ENCODE measurements at regions not wholly inside any gene's neighbourhood (a gene's known extent, or its start where the extent isn't known, plus 50 kb on each side); places are given as distances from the start of the nearest gene placed in this dataset.

- Histone ChIP-seq H4K20me1 (ENCODE audit: insufficient read depth) (no peaks in the 10 kb centered on the region), H3K4me2 (no peak overlapping the region), H3K79me2 (ENCODE audit: insufficient read depth, low read depth) (no peaks in the 10 kb centered on the region), H3K4me3 (IDR thresholded peaks at IDR 0.05; ENCODE audit: insufficient read depth, low read depth, low read length) (no peak overlapping the region), H3K27me3 (ENCODE audit: insufficient read depth, low read depth) (peaks cover 3% of the 10 kb centered on the region; the same call in 1 of the 2 replicates), H3K27ac (no peak overlapping the region), H3K9ac (no peak overlapping the region), H3K4me1 (ENCODE audit: low read depth, poor library complexity, severe bottlenecking) (no peaks in the 10 kb centered on the region), H3K36me3 (ENCODE audit: insufficient read depth) (no peaks in the 10 kb centered on the region), H2AFZ (ENCODE audit: low read depth) (no peak overlapping the region)
- no peak for TF ChIP-seq CTCF (conservative IDR thresholded peaks at IDR 0.05; ENCODE audit: low read depth, low read length)
Observed at GRCh38 chr1:29416267-29417146, 180.2 kb downstream of the PTPRU start.

GRCh38 chr1:29415861-29416260, 179.5 kb downstream of the PTPRU start:
- Histone ChIP-seq H3K27ac (no peak overlapping the region), H3K9ac (no peak overlapping the region), H4K20me1 (ENCODE audit: insufficient read depth) (no peaks in the 10 kb centered on the region), H3K4me1 (ENCODE audit: low read depth, poor library complexity, severe bottlenecking) (no peaks in the 10 kb centered on the region), H3K27me3 (ENCODE audit: insufficient read depth, low read depth) (peaks cover 5% of the 10 kb centered on the region; the same call in 1 of the 2 replicates), H3K79me2 (ENCODE audit: insufficient read depth, low read depth) (no peaks in the 10 kb centered on the region), H3K36me3 (ENCODE audit: insufficient read depth) (no peaks in the 10 kb centered on the region), H2AFZ (ENCODE audit: low read depth) (no peak overlapping the region), H3K4me3 (IDR thresholded peaks at IDR 0.05; ENCODE audit: insufficient read depth, low read depth, low read length) (no peak overlapping the region), H3K4me2 (no peak overlapping the region)
- TF ChIP-seq CTCF (conservative IDR thresholded peaks at IDR 0.05; ENCODE audit: low read depth, low read length) = no peak

- no peak overlapping the region for H3K4me3 ChIP-seq (IDR thresholded peaks at IDR 0.05; ENCODE audit: insufficient read depth, low read depth, low read length)
- no peaks in the 10 kb centered on the region for H4K20me1 ChIP-seq (ENCODE audit: insufficient read depth)
- no peak overlapping the region for H2AFZ ChIP-seq (ENCODE audit: low read depth)
- no peaks in the 10 kb centered on the region for H3K79me2 ChIP-seq (ENCODE audit: insufficient read depth, low read depth)
- H3K4me1 ChIP-seq (ENCODE audit: low read depth, poor library complexity, severe bottlenecking) = no peaks in the 10 kb centered on the region
- H3K4me2 ChIP-seq = no peak overlapping the region
- H3K36me3 ChIP-seq (ENCODE audit: insufficient read depth) = no peaks in the 10 kb centered on the region
- H3K9ac ChIP-seq = no peak overlapping the region
- peaks cover 3% of the 10 kb centered on the region; the same call in 1 of the 2 replicates for H3K27me3 ChIP-seq (ENCODE audit: insufficient read depth, low read depth)
- H3K27ac ChIP-seq = no peak overlapping the region
- no peak for TF ChIP-seq CTCF (conservative IDR thresholded peaks at IDR 0.05; ENCODE audit: low read depth, low read length)
Observed at GRCh38 chr1:29415156-29415830, 179.0 kb downstream of the PTPRU start.

- Histone ChIP-seq H3K4me3 (IDR thresholded peaks at IDR 0.05; ENCODE audit: insufficient read depth, low read depth, low read length) (no peak overlapping the region), H3K79me2 (ENCODE audit: insufficient read depth, low read depth) (no peaks in the 10 kb centered on the region), H3K27me3 (ENCODE audit: insufficient read depth, low read depth) (peaks cover 3% of the 10 kb centered on the region; the same call in 1 of the 2 replicates), H3K4me1 (ENCODE audit: low read depth, poor library complexity, severe bottlenecking) (no peaks in the 10 kb centered on the region), H3K9ac (no peak overlapping the region), H2AFZ (ENCODE audit: low read depth) (no peak overlapping the region), H3K27ac (no peak overlapping the region), H3K4me2 (no peak overlapping the region), H4K20me1 (ENCODE audit: insufficient read depth) (no peaks in the 10 kb centered on the region), H3K36me3 (ENCODE audit: insufficient read depth) (no peaks in the 10 kb centered on the region)
- no peak for TF ChIP-seq CTCF (conservative IDR thresholded peaks at IDR 0.05; ENCODE audit: low read depth, low read length)
Observed at GRCh38 chr1:29414086-29414485, 177.8 kb downstream of the PTPRU start.

All from KMS-11 (cell line).